ENCODE measurements at regions not wholly inside any gene's neighbourhood (a gene's known extent, or its start where the extent isn't known, plus 50 kb on each side); places are given as distances from the start of the nearest gene placed in this dataset.
A peak's percentile ranks its signal among the peaks of the same experiment; 100 is the strongest.

GRCh38 chr2:145339646-145340045 lies 819.7 kb upstream of the ZEB2 start:
- H3K27ac Mint-ChIP-seq = peak overlapping the region in 1 of 3 donors; percentile 57
- peaks cover 2% of the 10 kb centered on the region for H3K36me3 Mint-ChIP-seq
- H3K4me1 Mint-ChIP-seq = peaks cover 0 to 5% (median 1%) of the 10 kb centered on the region in 3 donors
- H3K9me3 Mint-ChIP-seq = peaks cover 0 to 13% (median 4%) of the 10 kb centered on the region in 3 donors
- no peaks in the 10 kb centered on the region for H3K27me3 Mint-ChIP-seq
- H3K4me3 Mint-ChIP-seq = no peak overlapping the region

GRCh38 chr2:145332210-145332898 lies 812.4 kb upstream of the ZEB2 start:
- no peaks in the 10 kb centered on the region for H3K27me3 Mint-ChIP-seq
- no peaks in the 10 kb centered on the region for H3K36me3 Mint-ChIP-seq
- H3K9me3 Mint-ChIP-seq = no peaks in the 10 kb centered on the region
- peaks cover 0 to 2% (median 0%) of the 10 kb centered on the region in 3 donors for H3K4me1 Mint-ChIP-seq
- H3K4me3 Mint-ChIP-seq = no peak overlapping the region
- no peak overlapping the region for H3K27ac Mint-ChIP-seq

GRCh38 chr2:145329971-145330370 lies 810.1 kb upstream of the ZEB2 start:
- H3K27ac Mint-ChIP-seq = no peak overlapping the region
- H3K9me3 Mint-ChIP-seq = no peaks in the 10 kb centered on the region
- no peak overlapping the region for H3K4me3 Mint-ChIP-seq
- no peaks in the 10 kb centered on the region for H3K36me3 Mint-ChIP-seq
- no peaks in the 10 kb centered on the region for H3K27me3 Mint-ChIP-seq
- H3K4me1 Mint-ChIP-seq = peaks cover 0 to 2% (median 0%) of the 10 kb centered on the region in 3 donors

- Mint-ChIP-seq H3K36me3 (no peaks in the 10 kb centered on the region), H3K9me3 (no peaks in the 10 kb centered on the region), H3K4me3 (no peak overlapping the region), H3K27ac (no peak overlapping the region), H3K27me3 (no peaks in the 10 kb centered on the region), H3K4me1 (no peaks in the 10 kb centered on the region)
Measured at GRCh38 chr2:145325485-145325884, 805.6 kb upstream of the ZEB2 start.

- no peaks in the 10 kb centered on the region for H3K9me3 Mint-ChIP-seq
- H3K27ac Mint-ChIP-seq = no peak overlapping the region
- H3K4me1 Mint-ChIP-seq = no peaks in the 10 kb centered on the region
- H3K27me3 Mint-ChIP-seq = no peaks in the 10 kb centered on the region
- H3K36me3 Mint-ChIP-seq = no peaks in the 10 kb centered on the region
- H3K4me3 Mint-ChIP-seq = no peak overlapping the region
Measured at GRCh38 chr2:145324748-145325147, 804.8 kb upstream of the ZEB2 start.

- Mint-ChIP-seq H3K4me1 (no peaks in the 10 kb centered on the region), H3K9me3 (no peaks in the 10 kb centered on the region), H3K27me3 (no peaks in the 10 kb centered on the region), H3K36me3 (no peaks in the 10 kb centered on the region), H3K27ac (no peak overlapping the region), H3K4me3 (no peak overlapping the region)
Measured at GRCh38 chr2:145323512-145323911, 803.6 kb upstream of the ZEB2 start.

GRCh38 chr2:145321344-145321743 lies 801.4 kb upstream of the ZEB2 start:
- Mint-ChIP-seq H3K27me3 (no peaks in the 10 kb centered on the region), H3K4me3 (no peak overlapping the region), H3K4me1 (no peaks in the 10 kb centered on the region), H3K36me3 (no peaks in the 10 kb centered on the region), H3K27ac (no peak overlapping the region), H3K9me3 (peaks cover 0 to 1% (median 0%) of the 10 kb centered on the region in 3 donors)

- Mint-ChIP-seq H3K4me1 (peaks cover 0 to 2% (median 0%) of the 10 kb centered on the region in 3 donors), H3K9me3 (peaks cover 0 to 7% (median under 1%) of the 10 kb centered on the region in 3 donors), H3K4me3 (no peak overlapping the region), H3K27me3 (no peaks in the 10 kb centered on the region), H3K27ac (no peak overlapping the region), H3K36me3 (no peaks in the 10 kb centered on the region)
Measured at GRCh38 chr2:145316496-145316895, 796.6 kb upstream of the ZEB2 start.

GRCh38 chr2:145315053-145315452 lies 795.1 kb upstream of the ZEB2 start:
- peaks cover 0 to 2% (median 0%) of the 10 kb centered on the region in 3 donors for H3K4me1 Mint-ChIP-seq
- H3K27ac Mint-ChIP-seq = no peak overlapping the region
- H3K27me3 Mint-ChIP-seq = no peaks in the 10 kb centered on the region
- H3K4me3 Mint-ChIP-seq = no peak overlapping the region
- peaks cover 4 to 11% (median 5%) of the 10 kb centered on the region in 3 donors for H3K9me3 Mint-ChIP-seq
- H3K36me3 Mint-ChIP-seq = no peaks in the 10 kb centered on the region

GRCh38 chr2:145314119-145314633 lies 794.3 kb upstream of the ZEB2 start:
- Mint-ChIP-seq H3K36me3 (no peaks in the 10 kb centered on the region), H3K27me3 (no peaks in the 10 kb centered on the region), H3K27ac (no peak overlapping the region), H3K4me3 (no peak overlapping the region), H3K4me1 (peaks cover 0 to 2% (median 0%) of the 10 kb centered on the region in 3 donors), H3K9me3 (peaks cover 4 to 11% (median 6%) of the 10 kb centered on the region in 3 donors)

GRCh38 chr2:145305889-145306288 lies 786.0 kb upstream of the ZEB2 start:
- Mint-ChIP-seq H3K27ac (no peak overlapping the region), H3K27me3 (no peaks in the 10 kb centered on the region), H3K36me3 (no peaks in the 10 kb centered on the region), H3K4me1 (no peaks in the 10 kb centered on the region), H3K4me3 (no peak overlapping the region), H3K9me3 (peaks cover 0 to 3% (median 0%) of the 10 kb centered on the region in 3 donors)

GRCh38 chr2:145304501-145304900 lies 784.6 kb upstream of the ZEB2 start:
- Mint-ChIP-seq H3K27me3 (no peaks in the 10 kb centered on the region), H3K4me3 (no peak overlapping the region), H3K27ac (no peak overlapping the region), H3K36me3 (no peaks in the 10 kb centered on the region), H3K9me3 (peaks cover 0 to 1% (median 0%) of the 10 kb centered on the region in 3 donors), H3K4me1 (no peaks in the 10 kb centered on the region)

- Mint-ChIP-seq H3K9me3 (no peaks in the 10 kb centered on the region), H3K4me3 (no peak overlapping the region), H3K27ac (no peak overlapping the region), H3K4me1 (no peaks in the 10 kb centered on the region), H3K27me3 (no peaks in the 10 kb centered on the region), H3K36me3 (peaks cover 2% of the 10 kb centered on the region)
Measured at GRCh38 chr2:145303536-145303935, 783.6 kb upstream of the ZEB2 start.

GRCh38 chr2:145302886-145303285 lies 783.0 kb upstream of the ZEB2 start:
- no peak overlapping the region for H3K27ac Mint-ChIP-seq
- no peaks in the 10 kb centered on the region for H3K27me3 Mint-ChIP-seq
- no peaks in the 10 kb centered on the region for H3K4me1 Mint-ChIP-seq
- peaks cover 2% of the 10 kb centered on the region for H3K36me3 Mint-ChIP-seq
- no peak overlapping the region for H3K4me3 Mint-ChIP-seq
- H3K9me3 Mint-ChIP-seq = no peaks in the 10 kb centered on the region

- H3K27me3 Mint-ChIP-seq = no peaks in the 10 kb centered on the region
- peaks cover 2% of the 10 kb centered on the region for H3K36me3 Mint-ChIP-seq
- H3K4me1 Mint-ChIP-seq = no peaks in the 10 kb centered on the region
- H3K9me3 Mint-ChIP-seq = no peaks in the 10 kb centered on the region
- H3K27ac Mint-ChIP-seq = no peak overlapping the region
- H3K4me3 Mint-ChIP-seq = no peak overlapping the region
Measured at GRCh38 chr2:145302451-145302850, 782.5 kb upstream of the ZEB2 start.

GRCh38 chr2:145299368-145299767 lies 779.4 kb upstream of the ZEB2 start:
- no peaks in the 10 kb centered on the region for H3K27me3 Mint-ChIP-seq
- H3K4me3 Mint-ChIP-seq = no peak overlapping the region
- no peak overlapping the region for H3K27ac Mint-ChIP-seq
- no peaks in the 10 kb centered on the region for H3K4me1 Mint-ChIP-seq
- H3K9me3 Mint-ChIP-seq = no peaks in the 10 kb centered on the region
- peaks cover 2% of the 10 kb centered on the region for H3K36me3 Mint-ChIP-seq
